GM19023 (cell line): ENCODE measurements at regions not wholly inside any gene's neighbourhood (a gene's known extent, or its start where the extent isn't known, plus 50 kb on each side); places are given as distances from the start of the nearest gene placed in this dataset.

ENCODE experiments used
- ATAC-seq: cut with Tn5 transposase; IDR thresholded peaks from one replicate; pipeline ENCODE4 v1.9.1; 2021; ENCODE audit warnings: mild to moderate bottlenecking, moderate library complexity; ENCODE audit not compliant: unreplicated experiment

DNA sequence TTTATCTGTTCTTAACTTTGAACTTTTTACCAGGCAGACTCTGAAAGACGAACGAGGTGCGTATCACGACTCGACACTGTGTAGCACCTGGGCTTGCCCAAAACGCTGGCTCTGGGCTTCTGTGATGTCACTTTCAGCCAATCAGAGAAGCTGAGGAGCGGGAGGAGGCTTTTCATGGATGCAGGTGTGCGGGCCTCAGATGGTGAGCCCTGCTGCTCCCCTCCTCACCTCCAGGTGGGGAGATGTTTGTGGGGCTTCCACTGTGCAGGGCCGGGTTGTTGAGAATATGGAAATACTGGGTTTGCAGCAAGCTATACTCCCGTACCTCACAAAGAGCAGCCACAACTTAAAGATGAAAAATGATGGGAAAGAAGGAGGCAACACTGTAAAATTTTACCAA lies 246.3 kb downstream of the IRX2 start:
- no peak for ATAC-seq

DNA sequence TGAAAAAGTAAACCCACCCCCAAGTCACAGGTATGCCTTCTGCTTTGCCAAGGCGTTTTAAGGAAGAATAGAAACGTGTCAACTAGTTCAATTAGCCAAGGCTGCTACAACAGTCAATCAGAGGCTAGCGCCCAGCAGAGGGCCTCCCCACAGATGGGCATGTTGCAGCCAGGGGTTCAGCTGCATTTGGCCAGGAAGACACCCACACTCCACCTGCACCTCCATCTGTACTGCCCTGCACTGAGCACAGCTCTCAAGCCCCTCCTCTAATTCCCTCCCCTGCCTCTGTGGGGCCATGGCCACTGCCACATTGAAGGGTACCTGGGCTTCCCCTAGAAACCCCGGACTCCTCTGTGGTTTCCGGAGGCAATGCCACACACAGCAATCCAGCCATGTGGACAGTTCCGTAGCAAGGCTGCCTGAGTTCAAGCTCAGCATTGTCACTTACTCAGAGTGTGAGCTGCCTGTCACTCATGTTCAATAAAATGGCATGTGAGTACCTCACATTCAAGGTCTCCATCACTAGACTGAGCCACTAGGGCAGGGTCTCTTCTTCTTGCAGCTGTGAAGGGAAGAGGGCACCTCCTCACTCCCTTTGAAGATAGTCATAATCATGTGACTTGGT lies 248.4 kb downstream of the IRX2 start:
- ATAC-seq = no peak

DNA sequence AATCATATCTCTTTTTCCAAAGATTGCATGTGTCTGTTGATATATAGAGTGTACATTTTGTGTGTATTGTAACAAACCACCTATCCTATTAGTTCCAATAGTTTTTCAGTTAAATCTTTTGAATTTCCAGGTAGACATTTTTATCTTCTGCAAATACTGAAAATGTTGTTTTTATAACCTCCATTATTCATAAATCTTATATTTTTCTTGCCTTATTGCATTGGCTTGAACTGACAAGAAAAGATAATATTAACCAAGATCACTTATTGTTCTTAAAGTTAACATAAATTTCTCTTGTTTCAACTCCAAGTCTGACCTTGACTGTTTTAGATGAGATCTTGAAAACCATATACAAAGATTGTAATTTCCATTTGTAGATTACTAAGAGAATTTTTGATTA lies 251.6 kb downstream of the IRX2 start:
- no peak for ATAC-seq

DNA sequence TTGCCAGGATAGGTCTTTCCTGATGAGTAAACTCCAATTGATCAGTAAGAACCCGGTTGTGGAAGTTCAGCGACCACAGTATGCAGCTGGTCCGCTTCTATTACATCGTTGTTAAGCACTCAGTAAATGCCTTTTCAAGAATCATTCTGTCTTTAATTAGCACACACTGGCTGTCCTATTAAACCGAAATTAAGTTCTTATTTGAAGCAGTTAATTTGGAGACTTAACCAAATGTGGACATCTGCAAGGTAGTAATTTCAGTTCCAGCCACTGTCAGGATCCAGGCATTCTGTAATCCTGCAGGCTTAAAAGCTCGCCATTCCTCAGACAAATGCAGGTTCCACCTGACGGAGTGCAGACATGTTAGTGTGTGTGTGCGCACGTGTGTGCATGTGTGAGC lies 254.6 kb downstream of the IRX2 start:
- no peak for ATAC-seq

DNA sequence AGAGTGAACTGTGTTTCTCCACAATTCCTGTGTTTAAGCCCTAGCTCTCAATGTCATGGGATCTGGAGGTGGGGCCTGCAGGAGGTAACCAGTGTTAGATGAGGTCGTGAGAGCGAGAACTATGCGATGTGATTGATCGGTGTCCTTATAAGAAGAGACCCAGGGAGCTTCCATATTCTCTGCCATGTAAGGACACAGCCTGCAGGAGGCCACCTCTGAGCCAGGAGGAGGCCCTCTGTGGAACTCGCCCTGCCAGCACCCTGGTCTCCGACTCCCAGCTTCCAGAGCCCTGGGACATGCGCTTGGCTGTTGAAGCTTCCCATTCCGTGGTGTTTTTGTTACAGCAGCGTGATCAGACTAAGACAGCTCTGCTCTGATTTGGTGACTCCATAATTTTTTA lies 255.4 kb downstream of the IRX2 start:
- ATAC-seq = no peak

DNA sequence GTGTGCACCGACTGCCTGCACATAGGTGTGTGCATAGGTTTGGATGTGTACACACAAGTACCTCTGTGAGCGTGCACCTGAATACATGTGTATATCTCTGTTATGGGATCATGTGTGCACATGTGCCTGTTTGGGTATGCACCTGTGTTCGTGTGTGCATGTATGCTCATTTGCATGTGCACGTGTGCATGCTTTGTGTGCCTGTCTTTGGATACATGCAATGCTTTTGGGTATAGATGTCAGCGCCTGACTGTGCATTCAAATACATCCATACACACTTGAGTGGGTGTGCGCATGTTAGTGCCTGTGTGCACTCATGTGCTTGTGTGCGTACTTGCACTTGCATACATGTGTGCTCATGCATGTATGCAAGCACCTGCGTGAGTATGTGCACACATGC lies 258.1 kb downstream of the IRX2 start:
- no peak for ATAC-seq

DNA sequence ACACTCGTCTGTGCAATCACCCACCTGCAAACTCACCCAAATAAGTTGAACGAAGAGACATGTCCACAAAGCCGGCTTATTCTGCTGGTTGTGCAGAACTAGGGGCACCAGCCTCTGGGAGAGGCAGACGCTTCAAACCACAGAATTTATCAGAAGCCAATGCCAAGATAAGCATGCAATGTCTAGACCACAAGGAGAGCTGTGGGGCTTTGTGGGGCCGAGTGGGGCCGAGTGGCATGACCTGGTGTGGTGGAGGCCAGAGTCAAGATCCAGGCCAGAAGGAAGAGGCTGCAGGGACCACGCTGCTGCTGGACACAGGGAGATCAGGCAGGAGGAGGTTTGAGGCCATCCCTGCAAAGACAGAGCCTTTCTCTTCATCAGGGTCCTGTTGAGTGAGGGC lies 259.0 kb downstream of the IRX2 start:
- ATAC-seq = no peak

DNA sequence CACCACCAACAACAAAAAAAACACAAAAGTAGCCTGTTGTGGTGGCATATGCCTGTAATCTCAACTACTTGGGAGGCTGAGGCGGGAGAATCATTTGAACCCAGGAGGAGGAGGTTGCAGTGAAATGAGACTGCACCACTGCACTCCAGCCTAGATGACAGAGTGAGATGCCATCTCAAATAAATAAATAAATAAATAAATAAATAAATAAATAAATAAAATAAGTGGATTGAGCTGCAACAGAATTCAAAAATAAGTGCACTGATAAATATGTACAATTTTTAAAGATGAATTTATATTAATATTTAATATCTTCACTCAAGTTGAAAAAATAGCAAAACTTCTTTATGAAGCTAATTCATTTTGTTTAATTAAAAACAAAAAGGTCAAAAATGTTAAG lies 259.6 kb downstream of the IRX2 start:
- ATAC-seq = no peak

DNA sequence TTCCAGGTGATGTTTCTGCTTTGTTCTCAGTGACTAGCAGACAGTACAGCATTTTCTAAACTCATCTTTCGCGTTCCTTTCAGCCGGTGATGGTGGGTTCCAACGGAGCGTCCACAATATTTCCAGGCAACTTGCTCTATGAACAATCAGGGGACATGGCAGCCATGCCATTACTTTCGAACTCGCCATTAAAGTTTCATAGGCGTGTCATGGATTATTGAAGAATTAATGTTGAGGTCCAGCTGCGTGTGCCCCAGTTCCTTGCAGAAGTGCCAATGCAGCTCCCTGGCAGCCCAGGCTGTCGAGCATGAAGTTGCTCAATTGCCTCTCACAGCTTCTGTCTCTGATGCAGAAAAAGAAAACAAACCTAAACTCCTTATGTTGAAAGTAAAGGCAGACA lies 262.2 kb downstream of the IRX2 start:
- ATAC-seq = no peak

DNA sequence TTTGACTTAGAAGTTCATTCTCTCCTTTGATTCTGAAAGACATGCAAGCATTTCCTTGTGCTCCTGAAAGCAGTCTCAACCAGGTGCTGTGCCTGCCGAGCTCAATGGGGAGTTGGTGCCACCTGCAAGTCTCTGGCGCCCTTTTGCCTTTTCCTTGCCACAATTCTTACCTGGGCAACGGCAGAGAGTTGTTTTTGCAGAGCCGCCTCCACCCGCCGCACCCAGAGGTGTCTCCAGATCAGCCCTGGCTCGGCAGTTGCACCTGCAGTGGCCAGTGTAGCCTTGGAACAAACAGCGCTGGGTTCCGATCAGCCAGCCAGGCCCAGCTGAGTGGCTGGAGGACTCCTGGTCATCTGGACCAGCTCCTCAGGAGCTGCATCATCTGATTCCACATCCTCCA lies 262.9 kb downstream of the IRX2 start:
- ATAC-seq = no peak

DNA sequence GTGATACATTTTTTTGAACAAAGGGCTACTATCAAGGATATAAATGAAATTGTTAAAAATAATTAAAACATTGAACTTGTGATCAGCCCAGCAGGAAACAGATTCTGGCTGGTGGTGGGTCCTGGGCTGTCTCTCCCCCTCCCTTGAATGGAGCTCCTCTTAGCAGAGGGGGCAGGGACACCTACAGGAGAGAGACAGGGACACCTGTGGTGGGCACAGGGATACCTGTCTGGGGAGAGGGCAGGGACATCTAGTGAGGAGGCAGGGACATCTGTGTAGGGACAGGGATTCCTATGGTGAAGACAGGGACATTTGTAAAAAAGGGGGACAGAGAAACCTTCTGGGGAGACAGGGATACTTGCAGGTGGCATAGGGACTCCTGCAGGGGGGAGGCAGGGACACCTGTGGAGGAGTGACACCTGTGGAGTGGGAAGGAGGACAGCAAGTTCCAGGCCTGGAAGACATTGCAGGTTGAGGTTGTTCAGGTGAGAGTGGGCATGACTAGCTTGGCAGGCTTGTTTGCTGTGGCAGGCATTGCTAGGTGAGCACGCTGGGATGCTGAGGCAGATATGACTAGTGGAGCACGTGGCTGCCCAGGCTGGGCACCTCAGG lies 264.2 kb downstream of the IRX2 start:
- no peak for ATAC-seq

DNA sequence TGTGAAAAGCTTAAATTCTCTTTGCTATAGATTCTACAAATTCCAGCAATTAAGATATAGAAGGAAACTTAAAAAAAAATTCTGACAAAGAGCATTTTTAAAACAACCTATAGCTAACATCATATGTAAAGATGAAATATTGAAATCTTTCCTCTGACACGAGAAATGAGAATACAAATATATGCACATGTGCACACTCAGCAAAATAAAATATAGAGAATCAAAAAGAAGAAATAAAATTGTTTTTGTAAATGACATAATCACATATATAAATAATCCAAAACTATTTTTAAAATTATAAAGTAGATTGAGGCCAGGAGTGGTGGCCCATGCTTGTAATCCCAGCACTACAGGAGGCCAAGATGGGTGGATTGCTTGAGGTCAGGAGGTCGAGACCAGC lies 265.1 kb downstream of the IRX2 start:
- ATAC-seq = no peak

DNA sequence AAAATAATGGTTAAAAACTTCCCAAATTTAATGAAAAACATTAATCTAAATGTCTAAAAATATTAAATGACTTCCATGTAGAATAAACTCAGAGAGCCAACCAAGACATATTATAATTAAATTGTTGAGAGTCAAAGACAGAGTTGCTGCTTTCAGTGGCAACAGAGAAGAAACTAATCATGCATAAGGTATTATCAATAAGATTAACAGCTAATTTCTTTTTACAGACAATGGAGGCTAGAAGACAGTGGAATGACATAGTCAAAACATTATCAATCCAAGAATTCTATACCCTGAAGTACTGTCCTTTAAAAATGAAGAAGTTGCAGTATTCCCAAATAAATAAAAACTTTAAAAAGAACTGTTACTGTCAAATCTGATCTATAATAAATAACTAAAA lies 268.7 kb downstream of the IRX2 start:
- ATAC-seq = no peak

DNA sequence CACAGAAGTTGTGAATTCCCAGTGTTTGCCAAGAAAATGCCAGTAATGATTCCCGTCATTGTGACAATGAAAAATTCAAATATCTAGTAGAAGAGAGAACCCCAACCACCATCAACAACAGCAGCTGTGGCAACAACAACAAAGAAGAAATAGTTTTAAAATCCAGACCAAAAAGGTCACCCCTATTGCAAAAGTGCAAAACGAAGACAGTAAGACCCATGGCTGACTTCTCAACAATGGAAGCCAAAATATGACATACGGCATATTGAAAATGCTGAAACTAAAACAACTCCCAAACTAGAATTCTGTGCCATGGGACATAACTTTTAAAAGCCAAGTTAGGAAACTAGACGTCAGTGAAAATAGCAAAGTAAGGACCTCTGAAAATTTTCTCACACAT lies 270.6 kb downstream of the IRX2 start:
- no peak for ATAC-seq

DNA sequence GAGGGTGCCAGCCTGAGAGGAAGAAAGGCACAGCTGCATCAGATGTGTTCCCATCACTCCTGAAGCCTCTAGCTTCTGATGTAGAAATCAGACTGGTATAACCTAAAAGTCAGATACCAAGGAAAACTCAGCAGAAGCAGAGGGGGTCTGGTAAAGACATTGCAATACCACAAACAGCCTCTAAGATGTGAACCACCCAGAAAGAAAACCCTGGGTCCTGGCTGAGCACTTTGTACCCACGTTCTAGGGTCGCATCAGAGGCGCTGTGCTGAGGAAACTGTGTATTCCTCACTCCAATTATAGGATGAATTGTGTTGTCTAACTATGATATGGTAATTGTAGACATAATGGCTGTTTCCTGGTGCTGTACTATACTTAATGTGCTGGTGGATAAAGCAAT lies 275.6 kb downstream of the IRX2 start:
- ATAC-seq = no peak

DNA sequence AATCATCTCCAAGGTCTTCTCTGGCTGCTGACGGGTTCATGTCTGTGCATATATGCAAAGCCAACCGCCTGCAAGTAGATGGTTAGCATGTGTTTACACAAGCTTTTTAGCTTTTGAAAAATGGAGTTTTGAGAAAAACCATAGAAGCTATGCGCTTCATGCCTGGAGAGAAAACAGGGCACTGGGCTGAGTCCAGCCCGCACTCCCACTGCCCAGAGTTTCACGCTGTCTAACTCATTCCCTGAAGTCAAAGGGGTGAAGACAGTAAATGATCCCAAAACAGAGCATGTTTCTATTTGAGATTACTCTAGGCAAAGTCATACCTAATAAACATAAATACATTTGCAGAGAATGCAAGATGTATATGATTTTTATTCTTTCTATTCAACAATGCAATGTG lies 278.8 kb downstream of the IRX2 start:
- no peak for ATAC-seq

DNA sequence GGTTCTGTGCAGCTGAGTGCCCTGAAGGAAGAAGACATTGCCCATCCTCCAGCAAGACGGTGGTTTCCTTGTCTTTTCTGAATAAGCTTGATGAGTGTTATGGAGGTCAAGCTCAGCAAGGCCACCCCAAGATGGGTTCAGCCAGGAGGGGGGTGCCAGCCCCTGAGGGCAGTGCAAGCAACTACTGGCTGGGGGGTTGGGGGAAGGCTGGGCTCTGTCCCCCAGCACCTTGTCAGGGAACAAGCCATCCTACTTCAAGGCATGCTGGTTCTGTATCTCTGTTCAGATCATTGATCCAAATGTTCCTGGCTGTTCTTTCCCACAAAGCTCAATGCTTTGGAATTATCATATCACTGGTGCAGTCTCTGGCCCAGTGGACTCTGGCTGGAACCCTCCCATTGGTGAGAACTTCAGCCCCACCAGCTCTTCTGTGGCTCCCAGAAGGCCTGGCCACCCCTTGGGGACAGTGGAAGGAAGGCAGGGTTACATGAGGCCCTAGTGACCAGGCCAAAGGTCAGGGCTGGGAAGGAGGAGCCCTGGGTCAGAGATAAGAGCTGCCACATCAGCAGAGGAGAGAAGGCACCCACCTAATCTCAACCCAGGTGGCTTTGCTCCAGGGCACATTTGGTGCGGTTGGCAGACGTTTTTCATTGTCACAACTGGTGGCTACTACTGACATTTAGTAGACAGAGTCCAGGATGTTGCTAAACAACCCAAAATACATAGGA lies 280.2 kb downstream of the IRX2 start:
- ATAC-seq = no peak

DNA sequence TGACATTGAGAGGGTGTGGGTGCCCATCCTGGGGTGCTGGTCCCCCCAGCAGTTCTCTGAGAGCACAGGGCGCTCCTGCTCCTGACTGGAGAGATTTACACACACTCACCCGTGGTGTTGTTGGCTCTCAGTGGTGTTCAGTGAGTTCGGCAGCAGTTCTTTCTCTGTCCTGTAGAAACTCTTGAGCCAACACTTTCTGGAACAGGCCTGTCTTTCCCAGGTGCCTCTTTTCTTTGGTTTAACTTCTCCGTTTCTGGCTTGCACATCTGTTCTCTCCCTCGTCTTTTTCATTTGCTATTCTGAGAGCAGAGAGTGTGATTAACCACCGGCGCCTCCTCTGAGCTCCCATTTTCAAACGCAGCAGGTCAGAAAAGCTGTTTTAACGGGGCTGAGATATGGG lies 284.5 kb downstream of the IRX2 start:
- ATAC-seq = no peak

DNA sequence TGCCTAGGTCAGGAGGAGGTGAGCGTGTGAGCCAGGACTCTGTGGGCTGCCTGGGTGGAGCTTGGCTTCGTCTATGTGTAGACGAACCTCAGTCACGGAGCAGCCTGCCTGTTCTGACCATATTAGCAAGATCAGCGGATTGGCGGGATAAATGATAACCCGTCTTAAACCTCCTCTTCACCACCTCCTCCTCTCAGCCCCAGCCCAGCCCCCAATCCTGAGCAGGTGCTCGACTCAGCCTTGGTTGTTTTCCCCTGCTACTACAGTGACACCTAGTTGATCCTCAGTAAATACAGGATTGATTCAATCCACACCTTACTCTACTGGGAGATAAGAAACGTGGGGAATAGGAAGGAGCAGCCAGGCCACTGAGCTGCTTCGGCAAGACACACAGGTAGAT lies 286.1 kb downstream of the IRX2 start:
- ATAC-seq = no peak

DNA sequence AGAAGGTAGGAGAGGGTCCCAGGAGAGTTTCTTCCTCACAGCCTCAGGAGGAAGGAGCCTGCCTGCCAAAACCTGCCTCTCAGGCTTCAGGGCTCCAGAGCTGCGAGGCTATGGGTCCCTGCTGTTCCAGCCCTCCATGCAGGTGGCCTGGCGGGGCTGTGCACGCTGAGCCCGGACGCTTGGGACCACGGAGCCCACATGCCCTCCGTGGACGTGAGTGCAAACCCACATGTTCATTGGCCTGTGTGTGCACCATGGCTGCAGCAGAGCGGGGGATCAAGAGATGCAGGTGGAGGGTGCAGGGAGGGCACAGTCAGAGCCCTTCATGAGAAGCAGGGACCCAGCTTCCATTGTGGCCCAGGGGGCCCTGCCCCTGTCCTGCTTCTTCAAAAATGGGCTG lies 287.3 kb downstream of the IRX2 start:
- no peak for ATAC-seq

DNA sequence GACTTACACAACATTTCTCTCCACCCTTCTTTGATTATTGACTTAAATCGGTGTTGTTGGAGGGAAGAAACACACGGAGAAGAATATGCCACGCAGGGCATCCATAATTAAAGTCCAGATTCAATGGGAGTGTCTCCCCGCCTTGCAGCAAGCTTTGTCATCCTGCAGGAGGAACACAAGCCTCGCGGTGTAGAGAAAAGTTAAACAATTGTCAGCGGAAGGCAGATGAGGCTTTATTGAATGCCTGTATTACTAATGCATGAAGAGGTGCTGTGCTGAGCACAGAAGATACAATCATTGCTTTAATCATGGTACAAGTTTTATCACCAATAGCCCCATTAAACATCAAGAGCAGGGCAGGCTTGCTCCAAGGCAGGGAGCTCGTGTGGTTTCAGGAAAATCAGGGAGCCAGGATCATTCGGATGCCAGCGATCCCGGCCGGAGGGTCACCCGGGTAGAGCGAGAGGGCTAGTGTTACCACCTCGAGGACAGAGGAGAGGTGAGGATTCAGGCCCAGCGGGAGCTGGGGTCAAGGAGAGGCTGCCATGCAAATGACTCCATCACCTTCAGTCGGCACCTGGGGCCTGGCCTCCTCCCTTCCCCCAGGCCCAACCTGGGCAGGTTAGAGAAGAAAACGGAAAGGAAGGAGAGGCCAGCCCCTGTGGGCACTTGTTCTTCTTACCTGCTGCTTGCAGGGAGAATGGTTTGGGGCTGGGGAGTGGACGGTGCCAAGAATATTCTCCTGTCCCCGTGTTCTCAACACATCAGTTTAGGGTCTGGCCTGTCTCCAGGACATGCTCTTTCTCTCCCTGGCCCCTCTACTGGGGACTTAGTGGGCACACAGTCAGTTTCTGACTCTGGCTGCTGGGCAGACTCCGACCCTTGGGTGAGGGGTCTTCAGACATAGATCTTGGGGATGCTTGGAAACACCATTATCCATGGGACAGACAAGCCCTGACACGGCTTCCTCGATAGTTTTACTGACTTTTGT lies 289.5 kb downstream of the IRX2 start:
- no peak for ATAC-seq
